ENCODE measurements at regions not wholly inside any gene's neighbourhood (a gene's known extent, or its start where the extent isn't known, plus 50 kb on each side); places are given as distances from the start of the nearest gene placed in this dataset.

DNA sequence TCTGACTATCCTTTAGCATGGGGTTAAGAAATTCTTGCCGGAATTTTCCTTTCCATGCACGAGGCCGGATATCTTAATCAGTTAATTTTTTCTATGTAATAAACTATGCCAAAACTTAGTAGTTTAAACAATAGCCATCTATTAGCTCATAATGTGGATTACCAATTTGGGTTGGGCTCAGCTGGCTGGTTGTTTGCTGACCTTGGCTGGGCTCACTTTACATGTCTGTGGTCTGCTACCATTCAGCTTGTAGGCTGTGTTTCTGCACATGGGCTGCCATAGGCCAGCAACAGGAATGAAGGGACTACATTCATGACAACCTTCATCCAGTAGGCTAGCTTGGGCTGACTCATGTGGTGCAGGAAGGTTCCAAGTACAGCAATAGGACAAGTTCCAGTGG lies 56.0 kb upstream of the NTPCR start:
- Histone ChIP-seq H3K4me3 (no peak overlapping the region), H3K4me1 (ENCODE audit: low read depth) (no peaks in the 10 kb centered on the region), H3K9me3 (no peaks in the 10 kb centered on the region), H3K36me3 (ENCODE audit: low read depth) (no peaks in the 10 kb centered on the region)
- TF ChIP-seq, protein P1, sequence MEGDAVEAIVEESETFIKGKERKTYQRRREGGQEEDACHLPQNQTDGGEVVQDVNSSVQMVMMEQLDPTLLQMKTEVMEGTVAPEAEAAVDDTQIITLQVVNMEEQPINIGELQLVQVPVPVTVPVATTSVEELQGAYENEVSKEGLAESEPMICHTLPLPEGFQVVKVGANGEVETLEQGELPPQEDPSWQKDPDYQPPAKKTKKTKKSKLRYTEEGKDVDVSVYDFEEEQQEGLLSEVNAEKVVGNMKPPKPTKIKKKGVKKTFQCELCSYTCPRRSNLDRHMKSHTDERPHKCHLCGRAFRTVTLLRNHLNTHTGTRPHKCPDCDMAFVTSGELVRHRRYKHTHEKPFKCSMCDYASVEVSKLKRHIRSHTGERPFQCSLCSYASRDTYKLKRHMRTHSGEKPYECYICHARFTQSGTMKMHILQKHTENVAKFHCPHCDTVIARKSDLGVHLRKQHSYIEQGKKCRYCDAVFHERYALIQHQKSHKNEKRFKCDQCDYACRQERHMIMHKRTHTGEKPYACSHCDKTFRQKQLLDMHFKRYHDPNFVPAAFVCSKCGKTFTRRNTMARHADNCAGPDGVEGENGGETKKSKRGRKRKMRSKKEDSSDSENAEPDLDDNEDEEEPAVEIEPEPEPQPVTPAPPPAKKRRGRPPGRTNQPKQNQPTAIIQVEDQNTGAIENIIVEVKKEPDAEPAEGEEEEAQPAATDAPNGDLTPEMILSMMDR (IDR thresholded peaks at IDR 0.05): no peak
- DNase-seq (no peak), ATAC-seq (no peak)
- intact Hi-C loops (cut with DNase I, micrococcal nuclease): no loop called here

DNA sequence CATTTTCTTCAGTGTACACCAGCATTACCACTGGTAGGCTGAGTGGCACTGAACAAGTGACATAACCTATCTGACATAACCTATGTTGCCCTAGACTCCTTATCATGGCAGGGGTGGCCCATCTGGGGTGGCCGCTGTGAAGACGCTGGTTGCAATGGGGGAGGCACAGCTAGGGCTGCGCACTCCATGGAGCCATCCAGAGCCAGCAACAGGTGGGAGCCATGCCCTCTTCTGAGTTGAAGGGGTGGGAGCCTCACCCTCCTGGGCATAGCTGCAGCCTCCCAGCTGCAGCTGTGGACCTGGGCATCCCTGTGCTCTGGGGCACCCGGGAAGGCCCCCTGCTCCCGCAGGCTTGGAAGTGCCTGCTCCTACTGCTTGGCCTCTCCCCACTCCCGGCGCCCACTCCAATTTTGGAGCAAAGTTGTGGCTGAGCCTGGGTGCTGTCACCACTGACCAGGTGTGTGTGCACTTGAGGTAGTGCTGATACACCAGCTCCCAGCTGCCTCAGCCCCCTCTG lies 52.4 kb upstream of the NTPCR start:
- no peak overlapping the region for H3K4me3 ChIP-seq
- no peaks in the 10 kb centered on the region for H3K36me3 ChIP-seq (ENCODE audit: low read depth)
- intact Hi-C loops (cut with DNase I, micrococcal nuclease): no loop called here
- no peaks in the 10 kb centered on the region for H3K9me3 ChIP-seq
- no peak for DNase-seq
- TF ChIP-seq, protein P1 (IDR thresholded peaks at IDR 0.05): no peak
- ATAC-seq: no peak
- H3K4me1 ChIP-seq (ENCODE audit: low read depth): peaks cover 18% of the 10 kb centered on the region

DNA sequence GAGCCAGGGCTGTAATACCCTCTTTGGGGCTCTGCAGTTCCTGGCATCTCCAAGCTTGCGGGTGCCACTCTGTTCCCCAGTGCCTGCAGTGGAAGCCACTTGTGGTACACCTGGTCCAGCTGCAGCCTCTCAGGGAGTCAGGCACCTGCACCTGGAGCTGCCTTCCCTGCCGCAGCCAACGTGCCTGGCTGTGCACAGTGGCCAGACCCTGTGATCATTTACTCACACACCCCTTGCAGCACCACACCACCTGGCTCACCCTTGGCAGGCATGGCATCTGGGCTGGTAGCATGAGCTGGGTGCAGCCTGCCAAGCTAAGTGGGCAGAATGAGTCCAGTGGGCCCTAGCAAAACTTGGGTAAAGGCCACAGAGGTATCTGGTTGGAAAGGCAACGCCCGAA lies 51.1 kb upstream of the NTPCR start:
- Histone ChIP-seq H3K4me1 (ENCODE audit: low read depth) (peaks cover 20% of the 10 kb centered on the region), H3K4me3 (no peak overlapping the region), H3K9me3 (no peaks in the 10 kb centered on the region), H3K36me3 (ENCODE audit: low read depth) (no peaks in the 10 kb centered on the region)
- intact Hi-C loops (cut with DNase I, micrococcal nuclease): no loop called here
- no peak for ATAC-seq
- DNase-seq: peak in 2 of 3 donors; percentile 39 to 56
- TF ChIP-seq, protein P1 (IDR thresholded peaks at IDR 0.05): no peak

DNA sequence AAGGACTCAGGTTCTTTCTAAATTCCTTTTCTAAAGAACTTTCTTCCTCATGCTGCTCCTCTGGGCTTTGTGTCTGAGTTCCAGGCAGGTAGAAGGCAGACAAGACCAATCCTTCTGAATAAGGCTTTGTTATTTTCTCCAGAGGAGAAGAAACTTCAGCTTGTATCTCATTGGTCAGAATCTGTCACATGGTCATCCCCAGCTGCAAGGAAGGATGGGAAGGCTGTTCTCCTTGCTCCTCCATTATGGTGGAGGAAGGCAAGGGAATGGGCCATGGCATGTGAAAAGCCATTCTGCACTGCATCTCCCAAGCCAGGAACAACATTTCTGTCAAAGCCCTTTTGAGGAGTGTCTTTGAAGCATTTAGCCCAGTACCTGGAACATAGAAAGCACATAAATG lies 50.6 kb upstream of the NTPCR start:
- Histone ChIP-seq H3K9me3 (no peaks in the 10 kb centered on the region), H3K4me1 (ENCODE audit: low read depth) (peaks cover 20% of the 10 kb centered on the region), H3K36me3 (ENCODE audit: low read depth) (no peaks in the 10 kb centered on the region), H3K4me3 (no peak overlapping the region)
- ATAC-seq (no peak), DNase-seq (no peak)
- intact Hi-C loops (cut with DNase I, micrococcal nuclease): no loop called here
- TF ChIP-seq, protein P1 (IDR thresholded peaks at IDR 0.05): no peak
